Nephron (organoid): ENCODE measurements at regions not wholly inside any gene's neighbourhood (a gene's known extent, or its start where the extent isn't known, plus 50 kb on each side); places are given as distances from the start of the nearest gene placed in this dataset.
"Not testable (repeated sequence)": the region's sequence is repeated elsewhere in the genome, so short reads cannot be mapped to it uniquely, and the experiment has no call there.

Experiments
- H3K27ac Mint-ChIP-seq, 3 experiments: 2 replicates each; pipeline ENCODE4 v1.8.0; 2020; ENCODE audit warnings: mixed read lengths in 3 of 3, mild to moderate bottlenecking in 2 of 3, moderate library complexity in 1 of 3
- H3K27me3 Mint-ChIP-seq: 2 replicates; pipeline ENCODE4 v1.8.0; 2021; ENCODE audit warnings: low read depth, mild to moderate bottlenecking, moderate library complexity, mixed read lengths
- H3K36me3 Mint-ChIP-seq: 2 replicates; pipeline ENCODE4 v1.8.0; 2020; ENCODE audit warnings: low read depth, mixed read lengths
- H3K4me1 Mint-ChIP-seq: 2 replicates; pipeline ENCODE4 v1.8.0; 2020; ENCODE audit warnings: mixed read lengths
- H3K4me3 Mint-ChIP-seq, 3 experiments: 2 replicates each; pipeline ENCODE4 v1.8.0; 2020; ENCODE audit warnings: mild to moderate bottlenecking in 3 of 3, mixed read lengths in 3 of 3, moderate library complexity in 2 of 3
- H3K9me3 Mint-ChIP-seq: 2 replicates; pipeline ENCODE4 v1.8.0; 2020; ENCODE audit warnings: mixed read lengths
- TF ChIP-seq, protein P1 (sequence below), 3 experiments: fragments of 200-600 bp; sonication (generic); IDR thresholded peaks; one replicate each; pipeline ENCODE4 v1.5.0; 2021; ENCODE audit warnings: antibody characterized with exemption in 3 of 3; ENCODE audit not compliant: unreplicated experiment in 3 of 3

DNA sequence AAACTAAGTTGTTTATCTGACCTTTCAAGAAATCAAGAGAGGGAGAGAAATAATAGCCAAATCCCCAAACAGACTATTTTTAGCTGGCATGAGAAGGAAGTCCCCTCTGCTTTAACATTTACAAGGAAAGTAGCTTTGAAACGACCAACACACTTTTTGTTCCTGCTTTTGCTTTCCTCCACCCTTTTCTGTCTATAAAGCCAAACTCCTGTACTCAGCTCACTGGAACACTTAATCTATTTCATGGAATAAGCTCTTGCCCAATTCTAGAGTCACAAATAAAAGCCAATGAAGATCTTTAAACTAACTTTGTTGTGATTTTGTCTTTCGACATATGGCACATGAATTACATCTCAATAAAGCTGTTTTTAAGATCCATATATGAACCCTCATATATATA, 86.8 kb upstream of the CCDC71L start:
- Mint-ChIP-seq H3K4me3 (no peak overlapping the region), H3K9me3 (no peaks in the 10 kb centered on the region), H3K27ac (peak overlapping the region in 1 of 3 experiments; percentile 2), H3K36me3 (no peaks in the 10 kb centered on the region), H3K4me1 (no peaks in the 10 kb centered on the region), H3K27me3 (no peaks in the 10 kb centered on the region)
- TF ChIP-seq, protein P1, sequence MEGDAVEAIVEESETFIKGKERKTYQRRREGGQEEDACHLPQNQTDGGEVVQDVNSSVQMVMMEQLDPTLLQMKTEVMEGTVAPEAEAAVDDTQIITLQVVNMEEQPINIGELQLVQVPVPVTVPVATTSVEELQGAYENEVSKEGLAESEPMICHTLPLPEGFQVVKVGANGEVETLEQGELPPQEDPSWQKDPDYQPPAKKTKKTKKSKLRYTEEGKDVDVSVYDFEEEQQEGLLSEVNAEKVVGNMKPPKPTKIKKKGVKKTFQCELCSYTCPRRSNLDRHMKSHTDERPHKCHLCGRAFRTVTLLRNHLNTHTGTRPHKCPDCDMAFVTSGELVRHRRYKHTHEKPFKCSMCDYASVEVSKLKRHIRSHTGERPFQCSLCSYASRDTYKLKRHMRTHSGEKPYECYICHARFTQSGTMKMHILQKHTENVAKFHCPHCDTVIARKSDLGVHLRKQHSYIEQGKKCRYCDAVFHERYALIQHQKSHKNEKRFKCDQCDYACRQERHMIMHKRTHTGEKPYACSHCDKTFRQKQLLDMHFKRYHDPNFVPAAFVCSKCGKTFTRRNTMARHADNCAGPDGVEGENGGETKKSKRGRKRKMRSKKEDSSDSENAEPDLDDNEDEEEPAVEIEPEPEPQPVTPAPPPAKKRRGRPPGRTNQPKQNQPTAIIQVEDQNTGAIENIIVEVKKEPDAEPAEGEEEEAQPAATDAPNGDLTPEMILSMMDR (IDR thresholded peaks at IDR 0.05; ENCODE audit: unreplicated experiment in 3 of 3): no peak

DNA sequence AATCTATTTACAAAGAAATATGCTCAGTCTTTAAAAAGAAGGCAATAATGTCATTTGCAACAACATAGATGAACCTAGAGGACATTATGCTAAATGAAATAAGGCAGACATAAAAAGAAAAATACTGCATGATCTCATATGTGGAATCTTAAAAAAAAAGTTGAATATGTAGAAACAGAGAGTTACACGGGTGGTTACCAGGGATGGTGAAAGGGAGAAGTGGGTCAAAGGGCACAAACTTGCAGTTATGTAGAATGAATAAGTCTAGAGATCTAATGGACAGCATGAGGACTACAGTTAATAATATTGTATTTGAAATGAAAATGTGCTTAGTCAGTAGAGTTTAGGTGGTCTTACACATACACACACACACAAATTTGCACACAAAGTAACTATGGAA, 88.2 kb upstream of the CCDC71L start:
- H3K27ac Mint-ChIP-seq: no peak overlapping the region
- no peak overlapping the region for H3K4me3 Mint-ChIP-seq
- H3K4me1 Mint-ChIP-seq: no peaks in the 10 kb centered on the region
- TF ChIP-seq, protein P1 (IDR thresholded peaks at IDR 0.05; ENCODE audit: unreplicated experiment in 3 of 3): no peak
- H3K36me3 Mint-ChIP-seq: no peaks in the 10 kb centered on the region
- no peaks in the 10 kb centered on the region for H3K9me3 Mint-ChIP-seq
- H3K27me3 Mint-ChIP-seq: no peaks in the 10 kb centered on the region

DNA sequence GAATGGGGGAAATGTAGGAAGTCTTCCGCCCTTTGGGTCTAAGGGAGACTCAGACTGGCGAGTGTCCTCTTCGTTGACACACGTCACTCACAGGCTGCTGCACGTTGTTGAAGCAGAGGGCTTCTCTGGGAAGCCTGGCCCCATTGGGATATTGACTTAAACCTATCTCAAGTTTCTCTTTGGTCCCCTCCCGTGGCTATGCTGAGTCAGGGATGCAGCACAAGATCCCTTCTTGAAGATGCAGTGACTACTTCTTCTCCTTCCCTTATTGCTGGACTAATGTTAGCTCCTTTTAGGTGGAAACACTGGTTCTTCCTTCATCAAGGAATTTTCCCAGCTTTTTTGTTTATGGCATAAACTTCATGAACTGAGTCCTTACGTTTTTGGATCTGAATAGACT, 89.8 kb upstream of the CCDC71L start:
- H3K9me3 Mint-ChIP-seq: no peaks in the 10 kb centered on the region
- no peaks in the 10 kb centered on the region for H3K27me3 Mint-ChIP-seq
- H3K4me1 Mint-ChIP-seq: no peaks in the 10 kb centered on the region

DNA sequence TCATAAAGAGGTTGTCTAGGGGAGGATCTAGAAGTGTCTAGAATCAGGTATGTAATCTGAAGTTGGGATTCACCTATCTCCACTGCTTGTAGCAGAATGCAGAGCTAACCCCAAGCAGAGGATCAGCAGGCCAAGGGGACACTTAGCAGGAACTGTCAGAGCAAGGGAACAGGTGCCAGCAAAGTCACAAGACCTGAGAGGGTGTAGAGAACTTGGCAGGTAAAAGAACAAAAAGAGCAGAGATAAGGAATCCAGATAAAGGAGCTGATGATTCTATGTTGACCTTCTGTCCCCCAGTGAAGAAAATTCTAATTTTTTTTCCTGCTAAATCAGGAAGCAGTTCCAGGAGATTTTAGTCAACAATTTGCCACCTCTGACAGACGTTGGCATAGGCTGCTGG, 91.4 kb upstream of the CCDC71L start:
- no peak overlapping the region for H3K4me3 Mint-ChIP-seq
- H3K36me3 Mint-ChIP-seq: no peaks in the 10 kb centered on the region
- H3K27me3 Mint-ChIP-seq: no peaks in the 10 kb centered on the region
- H3K4me1 Mint-ChIP-seq: no peaks in the 10 kb centered on the region
- no peak overlapping the region for H3K27ac Mint-ChIP-seq
- TF ChIP-seq, protein P1 (IDR thresholded peaks at IDR 0.05; ENCODE audit: unreplicated experiment in 3 of 3): no peak
- H3K9me3 Mint-ChIP-seq: no peaks in the 10 kb centered on the region

More for the DNA sequence above, 89.8 kb upstream of the CCDC71L start:
- Mint-ChIP-seq H3K36me3 (no peaks in the 10 kb centered on the region), H3K27ac (no peak overlapping the region), H3K4me3 (no peak overlapping the region)
- TF ChIP-seq, protein P1 (IDR thresholded peaks at IDR 0.05; ENCODE audit: unreplicated experiment in 3 of 3): no peak

DNA sequence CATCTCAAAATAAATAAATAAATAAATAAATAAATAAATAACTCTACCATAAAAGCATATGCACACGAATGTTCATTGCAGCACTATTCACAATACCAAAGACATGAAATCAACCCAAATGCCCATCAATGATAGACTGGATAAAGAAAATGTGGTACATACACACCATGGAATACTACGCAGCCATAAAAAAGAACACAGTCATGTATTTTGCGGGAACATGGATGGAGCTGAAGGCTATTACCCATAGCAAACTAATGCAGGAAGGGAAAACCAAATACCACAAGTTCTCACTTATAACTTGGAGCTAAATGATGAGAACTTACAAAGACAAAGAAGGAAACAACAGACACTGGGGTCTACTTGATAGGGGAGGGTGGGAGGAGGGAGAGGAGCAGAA, 94.1 kb upstream of the CCDC71L start:
- H3K4me1 Mint-ChIP-seq, H3K27me3 Mint-ChIP-seq, H3K9me3 Mint-ChIP-seq, H3K27ac Mint-ChIP-seq, H3K4me3 Mint-ChIP-seq, H3K36me3 Mint-ChIP-seq: not testable (repeated sequence)

DNA sequence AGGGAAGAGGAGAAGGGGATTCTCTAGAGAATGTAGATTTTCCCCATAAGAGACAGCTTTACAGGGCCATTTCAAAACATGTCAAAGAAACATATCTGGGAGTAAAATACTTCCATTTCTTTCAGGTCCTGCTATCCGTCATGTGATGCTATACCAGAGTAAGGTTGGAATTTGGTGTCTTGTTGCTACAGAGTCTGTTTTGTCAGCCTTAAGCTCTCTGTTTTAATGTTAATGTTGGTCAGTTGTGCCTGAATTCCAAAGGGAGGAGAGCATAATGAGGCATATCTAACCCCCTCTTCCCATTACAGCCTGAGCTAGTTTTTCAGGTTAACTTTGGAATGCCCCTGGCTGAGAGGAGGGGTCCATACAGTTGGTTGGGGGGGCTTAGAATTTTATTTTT, 94.7 kb upstream of the CCDC71L start:
- Mint-ChIP-seq H3K27ac (no peak overlapping the region), H3K9me3 (no peaks in the 10 kb centered on the region), H3K27me3 (no peaks in the 10 kb centered on the region), H3K4me3 (no peak overlapping the region), H3K4me1 (peaks cover 10% of the 10 kb centered on the region), H3K36me3 (no peaks in the 10 kb centered on the region)
- TF ChIP-seq, protein P1 (IDR thresholded peaks at IDR 0.05; ENCODE audit: unreplicated experiment in 3 of 3): no peak
